ENCODE measurements at regions not wholly inside any gene's neighbourhood (a gene's known extent, or its start where the extent isn't known, plus 50 kb on each side); places are given as distances from the start of the nearest gene placed in this dataset.

DNA sequence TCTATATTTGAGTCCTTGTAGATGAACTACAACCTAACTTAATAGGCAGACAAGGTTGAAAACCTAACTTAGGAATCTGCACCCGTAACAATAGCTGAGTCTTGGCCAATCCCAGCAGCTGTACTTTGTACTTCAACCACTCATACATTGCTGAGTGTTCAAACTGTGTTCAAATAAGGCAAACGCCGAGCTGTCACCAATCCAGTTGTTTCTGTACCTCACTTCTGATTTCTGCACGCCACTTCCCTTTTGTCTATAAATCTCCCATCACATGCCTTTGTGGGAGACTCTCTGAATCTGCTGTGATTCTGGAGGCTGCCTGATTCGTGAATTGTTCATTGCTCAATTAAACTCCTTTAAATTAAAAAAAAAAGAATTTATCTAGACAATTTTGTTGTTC, 167.8 kb upstream of the TUT7 start:
- intact Hi-C loops (cut with micrococcal nuclease; ENCODE audit: unreplicated experiment), result no loop called here

DNA sequence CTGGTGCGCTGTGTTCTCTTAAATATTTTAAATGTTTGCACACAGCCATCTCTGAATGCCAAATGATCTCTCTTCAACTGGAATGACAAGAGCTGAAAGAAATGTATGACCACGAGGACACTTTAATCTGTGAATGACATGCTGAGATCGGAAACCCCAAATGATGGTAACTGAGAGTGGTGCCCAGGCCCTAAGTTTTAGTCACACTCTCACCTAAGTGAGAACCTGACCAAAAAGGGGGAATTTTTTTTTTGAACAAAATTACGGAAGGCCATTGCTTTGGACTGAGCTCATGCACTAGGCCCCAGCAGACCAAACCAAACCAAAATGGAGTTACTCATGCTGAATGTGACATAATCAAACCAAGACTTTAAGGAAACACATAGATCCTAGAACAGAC, 167.1 kb upstream of the TUT7 start:
- intact Hi-C loops (cut with micrococcal nuclease; ENCODE audit: unreplicated experiment), result no loop called here
- H3K4me3 Mint-ChIP-seq (ENCODE audit: low read depth, unreplicated experiment), result no peak overlapping the region
- DNase-seq, result no peak
- H3K36me3 Mint-ChIP-seq (ENCODE audit: insufficient read depth, unreplicated experiment), result no peaks in the 10 kb centered on the region
- no TSS peak for BruUV-seq (replicated peaks)
- no peaks in the 10 kb centered on the region for H3K9me3 Mint-ChIP-seq (ENCODE audit: low read depth, unreplicated experiment)
- H3K27ac Mint-ChIP-seq (ENCODE audit: unreplicated experiment), result no peak overlapping the region
- CTCF ChIA-PET, result no interaction called here
- H3K4me1 Mint-ChIP-seq (ENCODE audit: low read depth, unreplicated experiment), result peaks cover 3% of the 10 kb centered on the region
- TF ChIP-seq, protein P1, sequence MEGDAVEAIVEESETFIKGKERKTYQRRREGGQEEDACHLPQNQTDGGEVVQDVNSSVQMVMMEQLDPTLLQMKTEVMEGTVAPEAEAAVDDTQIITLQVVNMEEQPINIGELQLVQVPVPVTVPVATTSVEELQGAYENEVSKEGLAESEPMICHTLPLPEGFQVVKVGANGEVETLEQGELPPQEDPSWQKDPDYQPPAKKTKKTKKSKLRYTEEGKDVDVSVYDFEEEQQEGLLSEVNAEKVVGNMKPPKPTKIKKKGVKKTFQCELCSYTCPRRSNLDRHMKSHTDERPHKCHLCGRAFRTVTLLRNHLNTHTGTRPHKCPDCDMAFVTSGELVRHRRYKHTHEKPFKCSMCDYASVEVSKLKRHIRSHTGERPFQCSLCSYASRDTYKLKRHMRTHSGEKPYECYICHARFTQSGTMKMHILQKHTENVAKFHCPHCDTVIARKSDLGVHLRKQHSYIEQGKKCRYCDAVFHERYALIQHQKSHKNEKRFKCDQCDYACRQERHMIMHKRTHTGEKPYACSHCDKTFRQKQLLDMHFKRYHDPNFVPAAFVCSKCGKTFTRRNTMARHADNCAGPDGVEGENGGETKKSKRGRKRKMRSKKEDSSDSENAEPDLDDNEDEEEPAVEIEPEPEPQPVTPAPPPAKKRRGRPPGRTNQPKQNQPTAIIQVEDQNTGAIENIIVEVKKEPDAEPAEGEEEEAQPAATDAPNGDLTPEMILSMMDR (IDR thresholded peaks at IDR 0.05; ENCODE audit: unreplicated experiment), result no peak
- peaks cover 11% of the 10 kb centered on the region for H3K27me3 Mint-ChIP-seq (ENCODE audit: unreplicated experiment)

More for the DNA sequence above, 167.8 kb upstream of the TUT7 start:
- no peak for DNase-seq
- CTCF ChIA-PET, result no interaction called here
- H3K4me1 Mint-ChIP-seq (ENCODE audit: low read depth, unreplicated experiment), result no peaks in the 10 kb centered on the region
- H3K27ac Mint-ChIP-seq (ENCODE audit: unreplicated experiment), result no peak overlapping the region
- TF ChIP-seq, protein P1 (IDR thresholded peaks at IDR 0.05; ENCODE audit: unreplicated experiment), result no peak
- H3K27me3 Mint-ChIP-seq (ENCODE audit: unreplicated experiment), result peaks cover 17% of the 10 kb centered on the region
- no peaks in the 10 kb centered on the region for H3K9me3 Mint-ChIP-seq (ENCODE audit: low read depth, unreplicated experiment)
- BruUV-seq (replicated peaks), result no TSS peak
- no peaks in the 10 kb centered on the region for H3K36me3 Mint-ChIP-seq (ENCODE audit: insufficient read depth, unreplicated experiment)
- no peak overlapping the region for H3K4me3 Mint-ChIP-seq (ENCODE audit: low read depth, unreplicated experiment)

DNA sequence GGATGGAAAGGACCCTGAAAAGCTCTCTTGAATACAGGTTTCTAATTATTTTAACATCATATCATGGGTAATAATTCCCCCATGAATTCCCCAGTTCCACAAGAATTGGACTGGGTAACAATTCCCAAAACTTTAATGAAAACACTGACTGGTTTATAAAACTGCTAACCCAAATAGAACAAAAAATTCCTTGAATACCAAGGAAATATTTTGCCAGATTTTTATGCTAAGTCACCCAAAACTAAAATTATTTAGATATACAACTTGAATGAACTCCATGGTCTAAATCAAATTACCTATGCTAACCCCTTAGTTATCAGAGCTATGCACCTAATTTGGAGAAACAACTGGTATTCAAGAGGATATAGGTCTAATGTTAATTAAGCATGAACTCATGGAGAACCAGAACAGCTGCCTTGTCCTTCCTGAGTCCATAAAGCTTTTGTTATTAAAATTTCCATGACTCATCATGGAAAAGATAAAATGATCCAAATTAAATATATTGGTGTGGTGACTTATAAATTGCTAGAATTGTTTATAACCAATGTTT, 164.9 kb upstream of the TUT7 start:
- H3K4me1 Mint-ChIP-seq (ENCODE audit: low read depth, unreplicated experiment), result peaks cover 18% of the 10 kb centered on the region
- no peaks in the 10 kb centered on the region for H3K36me3 Mint-ChIP-seq (ENCODE audit: insufficient read depth, unreplicated experiment)
- H3K4me3 Mint-ChIP-seq (ENCODE audit: low read depth, unreplicated experiment), result no peak overlapping the region
- no peak overlapping the region for H3K27ac Mint-ChIP-seq (ENCODE audit: unreplicated experiment)
- no peaks in the 10 kb centered on the region for H3K9me3 Mint-ChIP-seq (ENCODE audit: low read depth, unreplicated experiment)
- TF ChIP-seq, protein P1 (IDR thresholded peaks at IDR 0.05; ENCODE audit: unreplicated experiment), result no peak
- intact Hi-C loops (cut with micrococcal nuclease; ENCODE audit: unreplicated experiment), result no loop called here
- no peak for DNase-seq
- BruUV-seq (replicated peaks), result no TSS peak
- CTCF ChIA-PET, result no interaction called here
- H3K27me3 Mint-ChIP-seq (ENCODE audit: unreplicated experiment), result no peaks in the 10 kb centered on the region

DNA sequence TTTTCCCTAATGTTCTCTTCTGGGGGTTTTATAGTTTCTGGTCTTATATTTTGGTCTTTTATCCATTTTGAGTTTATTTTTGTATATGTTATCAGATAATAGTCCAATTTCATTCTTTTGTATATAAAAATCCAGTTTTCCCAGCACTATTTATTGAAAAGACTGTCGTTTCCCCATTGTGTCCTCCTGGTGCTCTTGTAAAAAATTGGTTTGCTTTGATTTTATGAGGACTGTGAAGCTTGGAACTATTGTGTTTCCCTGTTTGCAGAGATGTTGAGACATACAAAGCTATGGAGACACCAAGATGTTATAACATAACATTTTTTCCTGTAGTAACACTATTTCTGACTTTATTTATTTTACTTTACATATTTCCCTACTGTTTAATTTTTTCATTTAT, 163.3 kb upstream of the TUT7 start:
- CTCF ChIA-PET, result no interaction called here
- BruUV-seq (replicated peaks), result no TSS peak
- TF ChIP-seq, protein P1 (IDR thresholded peaks at IDR 0.05; ENCODE audit: unreplicated experiment), result no peak
- intact Hi-C loops (cut with micrococcal nuclease; ENCODE audit: unreplicated experiment), result no loop called here
- Mint-ChIP-seq H3K27me3 (ENCODE audit: unreplicated experiment) (no peaks in the 10 kb centered on the region), H3K4me3 (ENCODE audit: low read depth, unreplicated experiment) (no peak overlapping the region), H3K36me3 (ENCODE audit: insufficient read depth, unreplicated experiment) (no peaks in the 10 kb centered on the region), H3K4me1 (ENCODE audit: low read depth, unreplicated experiment) (peaks cover 18% of the 10 kb centered on the region), H3K27ac (ENCODE audit: unreplicated experiment) (no peak overlapping the region), H3K9me3 (ENCODE audit: low read depth, unreplicated experiment) (no peaks in the 10 kb centered on the region)
- no peak for DNase-seq
